H9 (cell line): ENCODE measurements at regions not wholly inside any gene's neighbourhood (a gene's known extent, or its start where the extent isn't known, plus 50 kb on each side); places are given as distances from the start of the nearest gene placed in this dataset.

Experiments used
- DNase-seq: peaks from one replicate; pipeline ENCODE4 v3.0.0-alpha.2; 2017
- H2AFZ ChIP-seq: one replicate; pipeline ENCODE4 v1.6.1; 2013; ENCODE audit warnings: mild to moderate bottlenecking, low read length, control low read depth, moderate library complexity
- H2AK5ac ChIP-seq: 2 replicates; pipeline ENCODE4 v1.6.1; 2013; ENCODE audit warnings: low read length, control low read depth, mixed read lengths; ENCODE audit not compliant: insufficient read length
- H2BK120ac ChIP-seq: one replicate; pipeline ENCODE4 v1.6.1; 2013; ENCODE audit warnings: low read depth, mild to moderate bottlenecking, low read length, control low read depth, inconsistent platforms; ENCODE audit not compliant: poor library complexity, severe bottlenecking
- H2BK12ac ChIP-seq: 2 replicates; pipeline ENCODE4 v1.6.1; 2013; ENCODE audit warnings: low read length, control low read depth, mixed read lengths, low read depth; ENCODE audit not compliant: insufficient read length
- H2BK15ac ChIP-seq: 2 replicates; pipeline ENCODE4 v1.6.1; 2013; ENCODE audit warnings: low read depth, low read length, control low read depth
- H2BK20ac ChIP-seq: one replicate; pipeline ENCODE4 v1.6.1; 2013; ENCODE audit warnings: low read depth, mild to moderate bottlenecking, low read length, control low read depth, inconsistent platforms; ENCODE audit not compliant: poor library complexity, severe bottlenecking
- H2BK5ac ChIP-seq: 2 replicates; pipeline ENCODE4 v1.6.1; 2013; ENCODE audit warnings: low read length, control low read depth, mixed read lengths; ENCODE audit not compliant: insufficient read length
- H3K14ac ChIP-seq: 2 replicates; pipeline ENCODE4 v1.6.1; 2013; ENCODE audit warnings: low read length, control low read depth; ENCODE audit not compliant: insufficient read depth
- H3K18ac ChIP-seq: 2 replicates; pipeline ENCODE4 v1.6.1; 2013; ENCODE audit warnings: low read depth, mild to moderate bottlenecking, mixed read lengths, low read length, control low read depth; ENCODE audit not compliant: insufficient read length
- H3K23ac ChIP-seq: 2 replicates; pipeline ENCODE4 v1.6.1; 2013; ENCODE audit warnings: low read length, control low read depth, mixed read lengths, low read depth; ENCODE audit not compliant: insufficient read length
- H3K23me2 ChIP-seq: 2 replicates; pipeline ENCODE4 v1.6.1; 2013; ENCODE audit warnings: low read depth, mild to moderate bottlenecking, mixed read lengths, low read length, control low read depth; ENCODE audit not compliant: insufficient read length, poor library complexity, severe bottlenecking
- H3K27ac ChIP-seq: 2 replicates; pipeline ENCODE4 v1.5.1; 2013; ENCODE audit warnings: low read length, control low read depth, mixed read lengths, low read depth; ENCODE audit not compliant: insufficient read length
- H3K27me3 ChIP-seq: 2 replicates; pipeline ENCODE4 v1.6.1; 2013; ENCODE audit warnings: low read length, control low read depth, inconsistent platforms; ENCODE audit not compliant: insufficient read depth
- H3K4ac ChIP-seq: 2 replicates; pipeline ENCODE4 v1.6.1; 2013; ENCODE audit warnings: low read depth, mild to moderate bottlenecking, control low read depth, inconsistent platforms, low read length, moderate library complexity
- H3K4me1 ChIP-seq: 2 replicates; pipeline ENCODE4 v1.6.1; 2013; ENCODE audit warnings: low read length, control low read depth, inconsistent platforms; ENCODE audit not compliant: insufficient read depth
- H3K4me2 ChIP-seq: 2 replicates; pipeline ENCODE4 v1.6.1; 2013; ENCODE audit warnings: low read length, control low read depth, mixed read lengths; ENCODE audit not compliant: insufficient read length, insufficient read depth
- H3K56ac ChIP-seq: 2 replicates; pipeline ENCODE4 v1.6.1; 2013; ENCODE audit warnings: low read depth, mild to moderate bottlenecking, mixed read lengths, low read length, control low read depth; ENCODE audit not compliant: insufficient read length
- H3K79me1 ChIP-seq: 2 replicates; pipeline ENCODE4 v1.6.1; 2013; ENCODE audit warnings: low read depth, mild to moderate bottlenecking, moderate library complexity, low read length, control low read depth, inconsistent platforms; ENCODE audit not compliant: insufficient read depth, poor library complexity, severe bottlenecking
- H3K79me2 ChIP-seq: 2 replicates; pipeline ENCODE4 v1.6.1; 2013; ENCODE audit warnings: low read length, control low read depth, inconsistent platforms; ENCODE audit not compliant: insufficient read depth
- H3K9ac ChIP-seq: 2 replicates; pipeline ENCODE4 v1.6.1; 2013; ENCODE audit warnings: low read length, control low read depth, mixed read lengths; ENCODE audit not compliant: insufficient read length; ENCODE audit errors: extremely low read depth
- H3K9me3 ChIP-seq: one replicate; pipeline ENCODE4 v1.6.1; 2013; ENCODE audit warnings: low read depth, low read length, inconsistent platforms; ENCODE audit not compliant: control insufficient read depth
- H3T11ph ChIP-seq: one replicate; pipeline ENCODE4 v1.6.1; 2013; ENCODE audit warnings: mild to moderate bottlenecking, low read length, control low read depth, inconsistent platforms
- H4K20me1 ChIP-seq: one replicate; pipeline ENCODE4 v1.6.1; 2013; ENCODE audit not compliant: control insufficient read depth, insufficient read length, insufficient read depth
- H4K5ac ChIP-seq: 2 replicates; pipeline ENCODE4 v1.6.1; 2013; ENCODE audit warnings: low read depth, mild to moderate bottlenecking, mixed read lengths, low read length, control low read depth; ENCODE audit not compliant: insufficient read length
- H4K8ac ChIP-seq: replicated peaks from 2 replicates; pipeline ENCODE4 v1.6.1; 2013; ENCODE audit warnings: low read length, control low read depth, mixed read lengths, low read depth; ENCODE audit not compliant: insufficient read length
- H4K91ac ChIP-seq: 2 replicates; pipeline ENCODE4 v1.6.1; 2013; ENCODE audit warnings: low read depth, mild to moderate bottlenecking, moderate library complexity, mixed read lengths, low read length, control low read depth; ENCODE audit not compliant: insufficient read length
- H3K27ac Mint-ChIP-seq, 3 experiments: 2 replicates in 2 of 3; 3 replicates in 1 of 3; pipeline ENCODE4 v1.8.0; 2020 to 2021; ENCODE audit warnings: mixed read lengths in 3 of 3, mild to moderate bottlenecking in 1 of 3, moderate library complexity in 1 of 3
- H3K27me3 Mint-ChIP-seq: 2 replicates; pipeline ENCODE4 v1.8.0; 2021; ENCODE audit warnings: low read depth, mild to moderate bottlenecking, moderate library complexity, mixed read lengths
- H3K36me3 Mint-ChIP-seq, 3 experiments: 2 replicates in 2 of 3; 3 replicates in 1 of 3; pipeline ENCODE4 v1.8.0; 2020 to 2021; ENCODE audit warnings: low read depth in 3 of 3, mixed read lengths in 3 of 3; ENCODE audit not compliant: insufficient read depth in 1 of 3
- H3K4me1 Mint-ChIP-seq, 2 experiments: 2 replicates each; pipeline ENCODE4 v1.8.0; 2020; ENCODE audit warnings: mixed read lengths in 2 of 2
- H3K4me3 Mint-ChIP-seq, 2 experiments: 2 replicates in 1 of 2; 3 replicates in 1 of 2; pipeline ENCODE4 v1.8.0; 2020 to 2021; ENCODE audit warnings: mild to moderate bottlenecking in 2 of 2, mixed read lengths in 2 of 2, moderate library complexity in 1 of 2
- H3K9me3 Mint-ChIP-seq, 2 experiments: 2 replicates in 1 of 2; 3 replicates in 1 of 2; pipeline ENCODE4 v1.8.0; 2020; ENCODE audit warnings: mild to moderate bottlenecking in 2 of 2, mixed read lengths in 2 of 2, moderate library complexity in 1 of 2
- CTCF ChIP-seq: fragments of 200-600 bp; sonication (generic); conservative IDR thresholded peaks from 3 replicates; pipeline ENCODE4 v1.8.0; 2021; ENCODE audit warnings: antibody characterized with exemption, mild to moderate bottlenecking
- WGBS: extraction: QIAGEN DNeasy Blood & Tissue Kit; methylation state at CpG from one replicate; pipeline ENCODE4 v1.1.7; 2013; ENCODE audit warnings: missing lambda C conversion rate, low lambda C conversion rate, mixed read lengths; ENCODE audit not compliant: insufficient read length; ENCODE audit errors: extremely low coverage; 5-methylcytosine and 5-hydroxymethylcytosine counted together

GRCh38 chr6:105787747-105788146, 298.4 kb upstream of the PRDM1 start:
- Mint-ChIP-seq H3K4me3 (no peak overlapping the region), H3K36me3 (no peaks in the 10 kb centered on the region), H3K9me3 (no peaks in the 10 kb centered on the region; a peak in 1 of 5 replicates), H3K4me1 (peaks cover 0 to 3% of the 10 kb centered on the region in 2 experiments; a peak in 1 of 4 replicates), H3K27ac (no peak overlapping the region), H3K27me3 (no peaks in the 10 kb centered on the region; the same call in 1 of the 2 replicates)
- no peak overlapping the region for H2BK15ac ChIP-seq
- H4K5ac ChIP-seq = no peak overlapping the region
- no peak overlapping the region for H2BK12ac ChIP-seq
- H3K4me1 ChIP-seq = peaks cover 1% of the 10 kb centered on the region; the same call in 1 of the 2 replicates
- H3K4me2 ChIP-seq = no peak overlapping the region
- H2AFZ ChIP-seq = no peak overlapping the region
- H3K23ac ChIP-seq = no peak overlapping the region
- H4K8ac ChIP-seq = no peak overlapping the region
- no peak overlapping the region for H3K18ac ChIP-seq
- TF ChIP-seq CTCF = no peak
- no peak overlapping the region for H2BK20ac ChIP-seq
- DNase-seq = no peak
- H3K9ac ChIP-seq = no peak overlapping the region
- H3K14ac ChIP-seq = no peak overlapping the region
- no peak overlapping the region for H2BK120ac ChIP-seq
- no peaks in the 10 kb centered on the region for H4K20me1 ChIP-seq
- H3K56ac ChIP-seq = no peak overlapping the region
- H2BK5ac ChIP-seq = no peak overlapping the region
- H3K9me3 ChIP-seq = no peaks in the 10 kb centered on the region
- no CpG with 5 or more reads among the region's 5 CpGs for WGBS
- H3T11ph ChIP-seq = no peak overlapping the region
- no peak overlapping the region for H2AK5ac ChIP-seq
- H3K23me2 ChIP-seq = no peaks in the 10 kb centered on the region
- H3K27me3 ChIP-seq = no peaks in the 10 kb centered on the region
- H4K91ac ChIP-seq = no peak overlapping the region
- H3K4ac ChIP-seq = no peak overlapping the region
- no peak overlapping the region for H3K27ac ChIP-seq
- H3K79me1 ChIP-seq = no peaks in the 10 kb centered on the region
- no peaks in the 10 kb centered on the region for H3K79me2 ChIP-seq
